ENCODE measurements at regions not wholly inside any gene's neighbourhood (a gene's known extent, or its start where the extent isn't known, plus 50 kb on each side); places are given as distances from the start of the nearest gene placed in this dataset.

- Histone ChIP-seq H3K9me2 (replicated peaks; ENCODE audit: low read length) (no peaks in the 10 kb centered on the region), H3K36me3 (ENCODE audit: low read depth, low read length) (no peaks in the 10 kb centered on the region), H3F3A (ENCODE audit: low read length, unreplicated experiment) (no peaks in the 10 kb centered on the region), H3K9ac (ENCODE audit: low read length) (peak overlapping the region; percentile 87), H3K79me2 (ENCODE audit: low read length) (no peaks in the 10 kb centered on the region), H2AFZ (ENCODE audit: low read length) (0 out of 2 replicates have a peak overlapping the region, but pooled peaks have one; percentile 18), H4K20me1 (ENCODE audit: low read length) (no peaks in the 10 kb centered on the region), H3K9me3 (ENCODE audit: low read length) (no peaks in the 10 kb centered on the region), H3K4me3 (ENCODE audit: low read length) (no peak overlapping the region), H3K4me2 (ENCODE audit: low read length) (peak overlapping the region; percentile 84), H3K4me1 (ENCODE audit: insufficient read depth, low read length) (peaks cover 37% of the 10 kb centered on the region), H3K27me3 (ENCODE audit: low read length) (no peaks in the 10 kb centered on the region), H3K27ac (ENCODE audit: low read length) (peak overlapping the region; percentile 99)
- ChIA-PET POLR2A (ENCODE audit: unreplicated experiment) (interaction anchor here (0.6 to 0.9 kb wide), 4 partner anchors 46 to 133 kb away, joined by 3 to 6 read pairs (median 4); no protein-coding TSS in a partner anchor), CTCF (interaction anchor here (0.6 to 0.9 kb wide), 2 partner anchors 126 to 237 kb away, joined by 3 read pairs; no protein-coding TSS in a partner anchor)
- intact Hi-C loops (cut with micrococcal nuclease), result loop anchor here (1.0 to 2.0 kb wide), 3 partner anchors 45 to 103 kb away; no protein-coding TSS in a partner anchor
- BruUV-seq (replicated peaks), result no TSS peak
- ATAC-seq, result no peak
- no peak for DNase-seq
- TF ChIP-seq CTCF (conservative IDR thresholded peaks at IDR 0.05; ENCODE audit: low read depth, low read length) (no peak), EZH2phosphoT487 (IDR thresholded peaks at IDR 0.05; ENCODE audit: borderline replicate concordance, low read length) (no peak), EZH2 (IDR thresholded peaks at IDR 0.05; ENCODE audit: low read length, unreplicated experiment) (no peak)
These were observed 58.2 kb upstream of the CHST15 start for GRCh38 chr10:124151466-124152095.

- Histone ChIP-seq H3K9me2 (replicated peaks; ENCODE audit: low read length) (no peaks in the 10 kb centered on the region), H3K79me2 (ENCODE audit: low read length) (no peaks in the 10 kb centered on the region), H3K27ac (ENCODE audit: low read length) (no peak overlapping the region), H3F3A (ENCODE audit: low read length, unreplicated experiment) (no peaks in the 10 kb centered on the region), H3K36me3 (ENCODE audit: low read depth, low read length) (no peaks in the 10 kb centered on the region), H3K4me2 (ENCODE audit: low read length) (no peak overlapping the region), H3K27me3 (ENCODE audit: low read length) (no peaks in the 10 kb centered on the region), H3K4me1 (ENCODE audit: insufficient read depth, low read length) (peaks cover 31% of the 10 kb centered on the region), H4K20me1 (ENCODE audit: low read length) (no peaks in the 10 kb centered on the region), H3K9ac (ENCODE audit: low read length) (no peak overlapping the region), H3K9me3 (ENCODE audit: low read length) (no peaks in the 10 kb centered on the region), H2AFZ (ENCODE audit: low read length) (no peak overlapping the region), H3K4me3 (ENCODE audit: low read length) (no peak overlapping the region)
- intact Hi-C loops (cut with micrococcal nuclease), result no loop called here
- TF ChIP-seq EZH2 (IDR thresholded peaks at IDR 0.05; ENCODE audit: low read length, unreplicated experiment), result no peak
- TF ChIP-seq EZH2phosphoT487 (IDR thresholded peaks at IDR 0.05; ENCODE audit: borderline replicate concordance, low read length), result no peak
- TF ChIP-seq CTCF (conservative IDR thresholded peaks at IDR 0.05; ENCODE audit: low read depth, low read length), result no peak
- DNase-seq (no peak), ATAC-seq (no peak)
- POLR2A ChIA-PET (ENCODE audit: unreplicated experiment), result no interaction called here
- CTCF ChIA-PET, result no interaction called here
- BruUV-seq (replicated peaks), result no TSS peak
These were observed 57.5 kb upstream of the CHST15 start for GRCh38 chr10:124150807-124151417.
